DND-41 (cell line): ENCODE measurements at regions not wholly inside any gene's neighbourhood (a gene's known extent, or its start where the extent isn't known, plus 50 kb on each side); places are given as distances from the start of the nearest gene placed in this dataset.
A peak's percentile ranks its signal among the peaks of the same experiment; 100 is the strongest.
"Not testable (repeated sequence)": the region's sequence is repeated elsewhere in the genome, so short reads cannot be mapped to it uniquely, and the experiment has no call there.

Source experiments
- ATAC-seq: fragments of 200-7000 bp; cut with Tn5 transposase; 3 replicates; pipeline ENCODE4 v1.9.1; 2021; ENCODE audit warnings: low read depth; ENCODE audit not compliant: insufficient read depth
- DNase-seq: peaks from one replicate; pipeline ENCODE4 v3.0.0-alpha.2; 2020
- H2AFZ ChIP-seq: 2 replicates; pipeline ENCODE4 v1.6.0; 2012; ENCODE audit warnings: low read depth, low read length
- H3K27ac ChIP-seq: 2 replicates; pipeline ENCODE4 v1.5.1; 2012; ENCODE audit warnings: low read length, inconsistent platforms
- H3K27me3 ChIP-seq: fragments of 200-600 bp; sonication (generic); 2 replicates; pipeline ENCODE4 v1.6.0; 2012; ENCODE audit warnings: low read length, mild to moderate bottlenecking, inconsistent platforms; ENCODE audit not compliant: insufficient read depth, poor library complexity
- H3K36me3 ChIP-seq: 2 replicates; pipeline ENCODE4 v1.5.1; 2012; ENCODE audit warnings: low read length, inconsistent platforms; ENCODE audit not compliant: insufficient read depth
- H3K4me1 ChIP-seq: 2 replicates; pipeline ENCODE4 v1.5.1; 2012; ENCODE audit warnings: mild to moderate bottlenecking, low read length; ENCODE audit not compliant: insufficient read depth
- H3K4me2 ChIP-seq: 2 replicates; pipeline ENCODE4 v1.6.0; 2012; ENCODE audit warnings: mild to moderate bottlenecking, moderate library complexity, low read length, inconsistent platforms; ENCODE audit not compliant: insufficient read depth
- H3K4me3 ChIP-seq, 2 experiments: fragments of 200-600 bp in 1 of 2; shearing (Covaris generic) in 1 of 2; 2 replicates each; pipeline ENCODE4 v1.5.1; 2012 to 2016; ENCODE audit warnings: inconsistent platforms in 2 of 2, low read length in 2 of 2, mild to moderate bottlenecking in 2 of 2, low read depth in 1 of 2, moderate library complexity in 1 of 2
- H3K79me2 ChIP-seq: 2 replicates; pipeline ENCODE4 v1.6.0; 2012; ENCODE audit warnings: low read length, inconsistent platforms; ENCODE audit not compliant: insufficient read depth
- H3K9ac ChIP-seq: 2 replicates; pipeline ENCODE4 v1.6.0; 2012; ENCODE audit warnings: low read depth, mild to moderate bottlenecking, inconsistent platforms, low read length, moderate library complexity
- H3K9me3 ChIP-seq: 2 replicates; pipeline ENCODE4 v1.5.1; 2012; ENCODE audit warnings: low read length, moderate library complexity, mild to moderate bottlenecking, inconsistent platforms; ENCODE audit not compliant: insufficient read depth, severe bottlenecking
- H4K20me1 ChIP-seq: 2 replicates; pipeline ENCODE4 v1.6.0; 2012; ENCODE audit warnings: low read length; ENCODE audit not compliant: insufficient read depth
- CTCF ChIP-seq: IDR thresholded peaks from 2 replicates; pipeline ENCODE4 v1.5.1; 2012; ENCODE audit warnings: borderline replicate concordance, low read length, moderate library complexity, mild to moderate bottlenecking; ENCODE audit not compliant: poor library complexity, severe bottlenecking; ENCODE audit errors: extremely low read depth
- EZH2 ChIP-seq: IDR thresholded peaks from 3 replicates; pipeline ENCODE4 v1.6.1; 2012; ENCODE audit warnings: borderline replicate concordance, low read depth, mild to moderate bottlenecking, moderate library complexity, low read length, inconsistent platforms; ENCODE audit not compliant: severe bottlenecking

GRCh38 chr11:33996498-33997454 lies 54.8 kb upstream of the CAPRIN1 start:
- no peaks in the 10 kb centered on the region for H3K36me3 ChIP-seq
- no peak overlapping the region for H3K9ac ChIP-seq
- peak overlapping the region; percentile 34; the same call in 1 of the 2 replicates for H3K4me2 ChIP-seq
- no peaks in the 10 kb centered on the region for H3K79me2 ChIP-seq
- H4K20me1 ChIP-seq = no peaks in the 10 kb centered on the region
- no peak overlapping the region for H3K4me3 ChIP-seq
- peaks cover 11% of the 10 kb centered on the region for H3K27me3 ChIP-seq
- ATAC-seq = peak; percentile 99
- no peaks in the 10 kb centered on the region for H3K9me3 ChIP-seq
- peak; percentile 83 for TF ChIP-seq CTCF
- no peak for TF ChIP-seq EZH2
- H3K4me1 ChIP-seq = peaks cover 6% of the 10 kb centered on the region
- no peak overlapping the region for H2AFZ ChIP-seq
- DNase-seq = peak; percentile 69
- no peak overlapping the region for H3K27ac ChIP-seq

GRCh38 chr11:33994937-33995336 lies 56.6 kb upstream of the CAPRIN1 start:
- Histone ChIP-seq H3K27me3 (peaks cover 11% of the 10 kb centered on the region), H2AFZ (no peak overlapping the region), H3K79me2 (no peaks in the 10 kb centered on the region), H4K20me1 (no peaks in the 10 kb centered on the region), H3K36me3 (no peaks in the 10 kb centered on the region), H3K9ac (no peak overlapping the region), H3K4me2 (no peak overlapping the region), H3K27ac (no peak overlapping the region), H3K4me3 (no peak overlapping the region), H3K4me1 (peaks cover 11% of the 10 kb centered on the region), H3K9me3 (no peaks in the 10 kb centered on the region)
- ATAC-seq = no peak
- TF ChIP-seq CTCF = no peak
- no peak for TF ChIP-seq EZH2
- DNase-seq = no peak

- 0 out of 2 replicates have a peak overlapping the region, but pooled peaks have one; percentile 32 for H2AFZ ChIP-seq
- H3K36me3 ChIP-seq = not testable (repeated sequence)
- peak overlapping the region; percentile 44; the same call in 1 of the 2 replicates for H3K4me2 ChIP-seq
Observed at GRCh38 chr11:33991136-33991535, 60.4 kb upstream of the CAPRIN1 start.

GRCh38 chr11:33990131-33990530 lies 61.4 kb upstream of the CAPRIN1 start:
- DNase-seq, H3K4me3 ChIP-seq, H3K36me3 ChIP-seq, H4K20me1 ChIP-seq, H3K79me2 ChIP-seq, H3K9me3 ChIP-seq, H3K27ac ChIP-seq, H2AFZ ChIP-seq, H3K4me1 ChIP-seq, H3K9ac ChIP-seq, ATAC-seq, H3K4me2 ChIP-seq, H3K27me3 ChIP-seq: not testable (repeated sequence)

More at GRCh38 chr11:33991136-33991535, 60.4 kb upstream of the CAPRIN1 start:
- not testable (repeated sequence) for H4K20me1 ChIP-seq, H3K9ac ChIP-seq, H3K4me3 ChIP-seq, H3K9me3 ChIP-seq, H3K27me3 ChIP-seq, H3K4me1 ChIP-seq, H3K79me2 ChIP-seq, H3K27ac ChIP-seq
- ATAC-seq = peak; percentile 68
- peak; percentile 55 for DNase-seq
